Thoracic aorta (tissue), 2 donors: ENCODE measurements at regions not wholly inside any gene's neighbourhood (a gene's known extent, or its start where the extent isn't known, plus 50 kb on each side); places are given as distances from the start of the nearest gene placed in this dataset.

Source experiments
- ATAC-seq: fragments of 150-250 bp; one replicate; pipeline ENCODE4 v1.8.0; 2017; ENCODE audit warnings: low read depth; ENCODE audit not compliant: insufficient number of reproducible peaks, low FRiP score
- DNase-seq: peaks from one replicate; pipeline ENCODE4 v3.0.0-alpha.2; 2020; ENCODE audit warnings: low spot score
- H3K27ac ChIP-seq, 2 donors: fragments of 200-600 bp; sonication (generic); 1 replicate in 1 of 2; 2 replicates in 1 of 2; pipeline ENCODE4 v1.5.1; 2016; ENCODE audit warnings: mild to moderate bottlenecking in 2 of 2, moderate library complexity in 2 of 2
- H3K27me3 ChIP-seq: fragments of 200-600 bp; sonication (generic); replicated peaks from 2 replicates; pipeline ENCODE4 v1.6.0; 2016; ENCODE audit warnings: mild to moderate bottlenecking; ENCODE audit not compliant: insufficient read depth
- H3K36me3 ChIP-seq: fragments of 200-600 bp; sonication (generic); one replicate; pipeline ENCODE4 v1.5.1; 2016
- H3K4me1 ChIP-seq, 2 donors: fragments of 200-600 bp; sonication (generic); 1 replicate in 1 of 2; 2 replicates in 1 of 2; pipeline versions ENCODE4 v1.5.1 to v1.6.0; 2016; ENCODE audit warnings: low read depth in 2 of 2, mild to moderate bottlenecking in 1 of 2; ENCODE audit not compliant: control insufficient read depth in 1 of 2
- H3K4me3 ChIP-seq: fragments of 200-600 bp; sonication (generic); 2 replicates; pipeline ENCODE4 v1.5.1; 2016; ENCODE audit warnings: mild to moderate bottlenecking
- H3K9me3 ChIP-seq: fragments of 200-600 bp; sonication (generic); 2 replicates; pipeline ENCODE4 v1.5.1; 2016
- CTCF ChIP-seq: fragments of 200-600 bp; sonication (generic); IDR thresholded peaks from one replicate; pipeline ENCODE4 v1.5.1; 2019; ENCODE audit warnings: antibody characterized with exemption

GRCh38 chr1:37085393-37085792 lies 51.1 kb upstream of the GRIK3 start:
- Histone ChIP-seq H3K27ac (no peak overlapping the region), H3K9me3 (no peaks in the 10 kb centered on the region), H3K4me3 (no peak overlapping the region), H3K27me3 (no peaks in the 10 kb centered on the region), H3K36me3 (no peaks in the 10 kb centered on the region), H3K4me1 (no peaks in the 10 kb centered on the region)
- ATAC-seq: no peak
- no peak for DNase-seq
- TF ChIP-seq CTCF: no peak

- DNase-seq (no peak), ATAC-seq (no peak)
- no peak overlapping the region for H3K4me3 ChIP-seq
- no peaks in the 10 kb centered on the region for H3K4me1 ChIP-seq
- H3K36me3 ChIP-seq: no peaks in the 10 kb centered on the region
- H3K27ac ChIP-seq: no peak overlapping the region
- no peak for TF ChIP-seq CTCF
- no peaks in the 10 kb centered on the region for H3K9me3 ChIP-seq
- no peaks in the 10 kb centered on the region for H3K27me3 ChIP-seq
Observed at GRCh38 chr1:37089750-37090149, 55.4 kb upstream of the GRIK3 start.

- DNase-seq (no peak), ATAC-seq (no peak)
- H3K36me3 ChIP-seq: no peaks in the 10 kb centered on the region
- no peak overlapping the region for H3K27ac ChIP-seq
- H3K4me1 ChIP-seq: no peaks in the 10 kb centered on the region
- TF ChIP-seq CTCF: no peak
- no peak overlapping the region for H3K4me3 ChIP-seq
- H3K27me3 ChIP-seq: no peaks in the 10 kb centered on the region
- H3K9me3 ChIP-seq: no peaks in the 10 kb centered on the region
Observed at GRCh38 chr1:37090671-37091070, 56.4 kb upstream of the GRIK3 start.

GRCh38 chr1:37092937-37093336 lies 58.6 kb upstream of the GRIK3 start:
- ATAC-seq (no peak), DNase-seq (no peak)
- Histone ChIP-seq H3K27me3 (no peaks in the 10 kb centered on the region), H3K4me3 (no peak overlapping the region), H3K9me3 (no peaks in the 10 kb centered on the region), H3K27ac (no peak overlapping the region), H3K36me3 (no peaks in the 10 kb centered on the region), H3K4me1 (no peaks in the 10 kb centered on the region)
- TF ChIP-seq CTCF: no peak

GRCh38 chr1:37094302-37094701 lies 60.0 kb upstream of the GRIK3 start:
- Histone ChIP-seq H3K4me1 (no peaks in the 10 kb centered on the region), H3K27ac (no peak overlapping the region), H3K27me3 (no peaks in the 10 kb centered on the region), H3K36me3 (no peaks in the 10 kb centered on the region), H3K4me3 (no peak overlapping the region), H3K9me3 (no peaks in the 10 kb centered on the region)
- TF ChIP-seq CTCF: no peak
- ATAC-seq: no peak
- DNase-seq: no peak
